H1 (cell line): ENCODE measurements at regions not wholly inside any gene's neighbourhood (a gene's known extent, or its start where the extent isn't known, plus 50 kb on each side); places are given as distances from the start of the nearest gene placed in this dataset.

ENCODE experiments used
- CTCF ChIA-PET: fragments of 300-600 bp; sonication (Branson Sonifier 250); formaldehyde crosslinking; loops from one replicate; lab custom pipeline; 2021; ENCODE audit not compliant: partially characterized antibody; lab: Charles Lee
- POLR2A ChIA-PET: fragments of 300-600 bp; sonication (Branson Sonifier 250); formaldehyde crosslinking; loops from one replicate; lab custom pipeline; 2021; ENCODE audit warnings: inconsistent platforms; ENCODE audit not compliant: partially characterized antibody; lab: Charles Lee
- DNase-seq, 2 experiments: peaks; one replicate each; pipeline versions ENCODE4 v3.0.0 to v3.0.0-alpha.2; 2010 to 2022; ENCODE audit warnings: low spot score in 2 of 2, low read depth in 1 of 2, mixed read lengths in 1 of 2
- FAIRE-seq: peaks from 2 replicates; lab custom pipeline; 2011; peaks lifted over from hg19 to GRCh38; lab: Jason Lieb, UNC
- H2AFZ ChIP-seq: 2 replicates; pipeline ENCODE4 v1.8.1; 2012; ENCODE audit warnings: low read length, inconsistent platforms
- H2AK5ac ChIP-seq: 2 replicates; pipeline ENCODE4 v1.6.1; 2013; ENCODE audit warnings: low read depth, low read length
- H2BK120ac ChIP-seq: replicated peaks from 2 replicates; pipeline ENCODE3; 2013; ENCODE audit warnings: low read depth, low read length, inconsistent platforms
- H2BK12ac ChIP-seq: 2 replicates; pipeline ENCODE4 v1.6.1; 2013; ENCODE audit warnings: low read depth, low read length
- H2BK15ac ChIP-seq: 2 replicates; pipeline ENCODE4 v1.6.1; 2013; ENCODE audit warnings: low read length
- H2BK20ac ChIP-seq: 2 replicates; pipeline ENCODE4 v1.6.1; 2013; ENCODE audit warnings: low read length
- H2BK5ac ChIP-seq: 2 replicates; pipeline ENCODE4 v1.6.1; 2013; ENCODE audit warnings: low read depth, low read length
- H3K14ac ChIP-seq: 2 replicates; pipeline ENCODE4 v1.6.1; 2013; ENCODE audit warnings: inconsistent platforms; ENCODE audit not compliant: insufficient read length
- H3K18ac ChIP-seq: 2 replicates; pipeline ENCODE4 v1.6.1; 2013; ENCODE audit warnings: low read length; ENCODE audit errors: extremely low read depth
- H3K23ac ChIP-seq: 2 replicates; pipeline ENCODE4 v1.6.1; 2013; ENCODE audit warnings: inconsistent platforms; ENCODE audit not compliant: insufficient read length
- H3K23me2 ChIP-seq: 2 replicates; pipeline ENCODE4 v1.6.1; 2013; ENCODE audit warnings: low read depth, low read length
- H3K27ac ChIP-seq: 2 replicates; pipeline ENCODE4 v1.6.1; 2011; ENCODE audit warnings: low read depth, low read length, inconsistent platforms
- H3K27me3 ChIP-seq, 4 experiments: replicated peaks in 1 of 4; 1 replicate in 1 of 4; 2 replicates in 3 of 4; pipeline versions ENCODE4 v1.6.1 to v1.8.1; 2011 to 2013; ENCODE audit warnings: low read length in 3 of 4, mild to moderate bottlenecking in 3 of 4, inconsistent platforms in 2 of 4, mixed read lengths in 2 of 4, moderate library complexity in 1 of 4; ENCODE audit not compliant: control insufficient read depth in 3 of 4, insufficient read depth in 3 of 4; ENCODE audit errors: extremely low read depth in 1 of 4
- H3K36me3 ChIP-seq, 4 experiments: 2 replicates each; pipeline versions ENCODE4 v1.6.1 to v1.8.1; 2011 to 2013; ENCODE audit warnings: mild to moderate bottlenecking in 4 of 4, low read length in 3 of 4, moderate library complexity in 2 of 4, control low read depth in 1 of 4, inconsistent platforms in 1 of 4; ENCODE audit not compliant: insufficient read depth in 4 of 4, control insufficient read depth in 2 of 4
- H3K4ac ChIP-seq: replicated peaks from 2 replicates; pipeline ENCODE3; 2013; ENCODE audit warnings: low read length, low read depth, mixed read lengths, inconsistent platforms; ENCODE audit not compliant: insufficient read length
- H3K4me1 ChIP-seq, 4 experiments: replicated peaks in 1 of 4; 1 replicate in 1 of 4; 2 replicates in 3 of 4; pipeline versions ENCODE4 v1.6.1 to v1.8.1; 2011 to 2013; ENCODE audit warnings: low read length in 3 of 4, inconsistent platforms in 2 of 4, mixed read lengths in 1 of 4; ENCODE audit not compliant: insufficient read depth in 4 of 4, control insufficient read depth in 3 of 4
- H3K4me2 ChIP-seq, 2 experiments: 2 replicates each; pipeline versions ENCODE4 v1.6.1 to v1.8.1; 2011 to 2013; ENCODE audit warnings: low read depth in 2 of 2, low read length in 2 of 2, control low read depth in 1 of 2, inconsistent platforms in 1 of 2, mild to moderate bottlenecking in 1 of 2; ENCODE audit not compliant: insufficient read depth in 1 of 2
- H3K4me3 ChIP-seq, 4 experiments: fragments of 200-600, 300-600 bp in 1 of 4; sonication (generic), shearing (Covaris generic), sonication (Bioruptor Twin) in 1 of 4; 2 replicates each; pipeline versions ENCODE4 v1.5.1 to v1.8.1; 2011 to 2016; ENCODE audit warnings: low read length in 4 of 4, low read depth in 3 of 4, control low read depth in 2 of 4, inconsistent platforms in 2 of 4, mild to moderate bottlenecking in 2 of 4, mixed read lengths in 1 of 4, moderate library complexity in 1 of 4; ENCODE audit not compliant: insufficient read depth in 2 of 4; ENCODE audit errors: extremely low read depth in 1 of 4
- H3K56ac ChIP-seq: replicated peaks from 2 replicates; pipeline ENCODE3; 2013; ENCODE audit warnings: low read depth, mild to moderate bottlenecking, mixed read lengths, low read length, inconsistent platforms; ENCODE audit not compliant: insufficient read length
- H3K79me1 ChIP-seq: 2 replicates; pipeline ENCODE4 v1.6.1; 2013; ENCODE audit warnings: low read depth, low read length, control low read depth
- H3K79me2 ChIP-seq, 2 experiments: 2 replicates each; pipeline versions ENCODE4 v1.6.1 to v1.8.1; 2012 to 2013; ENCODE audit warnings: low read length in 2 of 2, mild to moderate bottlenecking in 2 of 2, inconsistent platforms in 1 of 2; ENCODE audit not compliant: insufficient read depth in 2 of 2, control insufficient read depth in 1 of 2
- H3K9ac ChIP-seq, 4 experiments: replicated peaks in 1 of 4; 1 replicate in 1 of 4; 2 replicates in 3 of 4; pipeline versions ENCODE4 v1.6.1 to v1.8.1; 2011 to 2013; ENCODE audit warnings: low read depth in 3 of 4, low read length in 3 of 4, control low read depth in 2 of 4, mild to moderate bottlenecking in 2 of 4, moderate library complexity in 2 of 4, inconsistent platforms in 1 of 4; ENCODE audit errors: extremely low read depth in 1 of 4
- H3K9me3 ChIP-seq, 2 experiments: 2 replicates each; pipeline versions ENCODE4 v1.6.1 to v1.8.1; 2012 to 2013; ENCODE audit warnings: mild to moderate bottlenecking in 2 of 2, moderate library complexity in 2 of 2, control low read depth in 1 of 2, inconsistent platforms in 1 of 2, low read depth in 1 of 2, low read length in 1 of 2, mixed read lengths in 1 of 2; ENCODE audit not compliant: insufficient read depth in 2 of 2
- H4K20me1 ChIP-seq, 2 experiments: replicated peaks in 1 of 2; 2 replicates each; pipeline versions ENCODE3 to v1.8.1; 2011 to 2013; ENCODE audit warnings: inconsistent platforms in 2 of 2, low read length in 2 of 2, mild to moderate bottlenecking in 1 of 2; ENCODE audit not compliant: insufficient read depth in 2 of 2, control insufficient read depth in 1 of 2
- H4K5ac ChIP-seq: 2 replicates; pipeline ENCODE4 v1.6.1; 2013; ENCODE audit warnings: low read length, low read depth, mixed read lengths, inconsistent platforms; ENCODE audit not compliant: insufficient read length
- H4K8ac ChIP-seq: 2 replicates; pipeline ENCODE4 v1.8.0; 2013; ENCODE audit warnings: mild to moderate bottlenecking, moderate library complexity, low read length, inconsistent platforms; ENCODE audit not compliant: insufficient read depth; ENCODE audit errors: extremely low read depth
- H4K91ac ChIP-seq: replicated peaks from 2 replicates; pipeline ENCODE3; 2013; ENCODE audit warnings: low read length, mixed read lengths, inconsistent platforms; ENCODE audit not compliant: insufficient read length
- BACH1 ChIP-seq: IDR thresholded peaks from 2 replicates; pipeline ENCODE4 v1.6.1; 2012; ENCODE audit warnings: low read length, improper control_type of control experiment
- BRCA1 ChIP-seq: IDR thresholded peaks from 2 replicates; pipeline ENCODE4 v1.6.1; 2012; ENCODE audit warnings: low read depth, low read length, improper control_type of control experiment
- CTBP2 ChIP-seq: IDR thresholded peaks from 2 replicates; pipeline ENCODE4 v1.7.0; 2011; ENCODE audit warnings: borderline replicate concordance, mild to moderate bottlenecking, moderate library complexity, mixed read lengths, low read length; ENCODE audit not compliant: insufficient read depth, insufficient read length
- JUND ChIP-seq: IDR thresholded peaks from 2 replicates; pipeline ENCODE4 v1.6.1; 2011; ENCODE audit warnings: mild to moderate bottlenecking, improper control_type of control experiment, low read length
- NRF1 ChIP-seq: IDR thresholded peaks from 2 replicates; pipeline ENCODE4 v1.6.1; 2011; ENCODE audit warnings: mild to moderate bottlenecking, low read depth, low read length, improper control_type of control experiment
- RFX5 ChIP-seq: IDR thresholded peaks from 2 replicates; pipeline ENCODE4 v1.6.1; 2011; ENCODE audit warnings: low read depth, low read length, improper control_type of control experiment, borderline replicate concordance
- SRF ChIP-seq: IDR thresholded peaks from 2 replicates; pipeline ENCODE4 v1.6.1; 2011; ENCODE audit warnings: mild to moderate bottlenecking, low read depth, low read length, moderate library complexity
- WGBS, 2 experiments: shearing (Covaris generic) in 1 of 2; methylation state at CpG; one replicate each; pipeline versions ENCODE4 v1.1.6 to v1.1.7; 2013 to 2015; ENCODE audit warnings: low lambda C conversion rate in 2 of 2, mixed read lengths in 2 of 2, inconsistent platforms in 1 of 2, low coverage in 1 of 2, missing lambda C conversion rate in 1 of 2; ENCODE audit not compliant: insufficient replicate concordance in 2 of 2, insufficient coverage in 1 of 2, insufficient read length in 1 of 2; ENCODE audit errors: extremely low coverage in 1 of 2, missing lambda C conversion rate in 1 of 2; 5-methylcytosine and 5-hydroxymethylcytosine counted together

DNA sequence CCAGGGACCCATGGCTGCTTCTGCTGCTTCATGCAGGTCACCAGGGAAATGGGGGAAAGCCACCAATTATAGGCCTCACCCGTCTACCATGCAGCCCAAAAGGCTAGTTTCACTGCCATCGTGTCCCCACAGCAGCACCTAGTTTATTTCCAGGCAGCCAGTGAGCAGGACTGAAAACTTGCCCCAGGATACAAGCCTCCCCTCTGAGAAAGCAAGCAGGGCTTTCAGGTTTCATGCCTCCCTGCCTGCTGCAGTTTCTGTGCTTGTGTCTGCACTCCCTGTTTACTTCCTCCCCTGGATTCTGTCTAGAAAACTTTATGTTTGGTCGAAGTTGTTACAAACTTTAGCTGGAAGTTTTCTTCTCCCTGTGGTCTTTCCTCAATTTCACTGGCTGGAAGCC lies 319.1 kb downstream of the ANXA1 start:
- Histone ChIP-seq H3K9ac (no peak overlapping the region), H3K27ac (no peak overlapping the region), H4K8ac (peak overlapping the region; percentile 53; the same call in 1 of the 2 replicates), H3K27me3 (no peaks in the 10 kb centered on the region), H4K5ac (no peak overlapping the region), H2BK15ac (no peak overlapping the region), H4K91ac (no peak overlapping the region), H2AK5ac (no peak overlapping the region), H3K4me1 (no peaks in the 10 kb centered on the region), H3K9me3 (no peaks in the 10 kb centered on the region; a peak in 1 of 4 replicates), H3K23me2 (no peaks in the 10 kb centered on the region), H2BK12ac (no peak overlapping the region), H3K4ac (no peak overlapping the region), H3K4me3 (no peak overlapping the region), H3K4me2 (no peak overlapping the region), H3K18ac (no peak overlapping the region), H2AFZ (no peak overlapping the region; the same call in 1 of the 2 replicates), H2BK5ac (no peak overlapping the region), H3K36me3 (no peaks in the 10 kb centered on the region), H3K79me1 (no peaks in the 10 kb centered on the region), H3K23ac (no peak overlapping the region), H3K56ac (no peak overlapping the region), H3K14ac (no peak overlapping the region), H3K79me2 (no peaks in the 10 kb centered on the region), H2BK20ac (no peak overlapping the region), H2BK120ac (no peak overlapping the region), H4K20me1 (no peaks in the 10 kb centered on the region)
- TF ChIP-seq RFX5 (no peak), SRF (no peak), NRF1 (no peak), BACH1 (no peak), CTBP2 (no peak), BRCA1 (no peak), JUND (no peak)
- FAIRE-seq: no peak
- CTCF ChIA-PET: no interaction called here
- no peak for DNase-seq
- POLR2A ChIA-PET: interaction anchor here (0.6 kb wide), 1 partner anchor 1540 kb away, joined by 4 read pairs; no protein-coding TSS in a partner anchor
- 85% methylated on average over 3 of the region's 3 CpGs; no CpG with 5 or more reads in 1 of the 2 experiments for WGBS, 2 experiments
